ENCODE measurements at regions not wholly inside any gene's neighbourhood (a gene's known extent, or its start where the extent isn't known, plus 50 kb on each side); places are given as distances from the start of the nearest gene placed in this dataset.
"Not testable (repeated sequence)": the region's sequence is repeated elsewhere in the genome, so short reads cannot be mapped to it uniquely, and the experiment has no call there.

DNA sequence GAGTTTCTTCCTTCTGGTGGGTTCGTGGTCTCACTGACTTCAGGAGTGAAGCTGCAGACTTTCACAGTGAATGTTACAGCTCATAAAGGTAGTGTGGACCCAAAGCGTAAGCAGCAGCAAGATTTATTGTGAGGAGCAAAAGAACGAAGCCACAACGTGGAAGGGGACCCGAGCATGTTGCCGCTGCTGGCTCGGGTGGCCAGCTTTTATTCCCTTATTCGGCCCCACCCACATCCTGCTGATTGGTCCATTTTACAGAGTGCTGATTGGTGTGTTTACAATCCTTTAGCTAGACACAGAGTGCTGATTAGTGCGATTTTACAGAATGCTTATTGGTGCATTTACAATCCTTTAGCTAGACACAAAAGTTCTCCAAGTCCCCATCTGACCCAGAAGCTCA lies 80.6 kb upstream of the SEL1L start:
- not testable (repeated sequence) for TF ChIP-seq POLR2A (IDR thresholded peaks at IDR 0.05; ENCODE audit: low read length); GATA1 (IDR thresholded peaks at IDR 0.05; ENCODE audit: low read depth, low read length)

Data from erythroblast (primary cell).